ENCODE measurements at regions not wholly inside any gene's neighbourhood (a gene's known extent, or its start where the extent isn't known, plus 50 kb on each side); places are given as distances from the start of the nearest gene placed in this dataset.

GRCh38 chr2:143957321-143957720 lies 562.6 kb downstream of the ZEB2 start (continued):
- no peak for TF ChIP-seq ZHX1 (conservative IDR thresholded peaks at IDR 0.05; ENCODE audit: low read length)
- TF ChIP-seq JUN (IDR thresholded peaks at IDR 0.05; ENCODE audit: borderline replicate concordance, low read depth, low read length) = no peak
- no peak for TF ChIP-seq JUN (CRISPR knock-in tag; IDR thresholded peaks at IDR 0.05; ENCODE audit: borderline replicate concordance)
- no peak for TF ChIP-seq GABPA (tag; conservative IDR thresholded peaks at IDR 0.05; ENCODE audit: low read depth)
- TF ChIP-seq ZFP30 (CRISPR knock-in tag; IDR thresholded peaks at IDR 0.05; ENCODE audit: borderline replicate concordance) = no peak
- no peak for TF ChIP-seq CREB1 (IDR thresholded peaks at IDR 0.05)
- TF ChIP-seq CREB1 (CRISPR knock-in tag; IDR thresholded peaks at IDR 0.05) = no peak
- TF ChIP-seq PTBP1 (IDR thresholded peaks at IDR 0.05; ENCODE audit: low read depth, low read length) = no peak
- no peak for TF ChIP-seq RAD51 (IDR thresholded peaks at IDR 0.05; ENCODE audit: borderline replicate concordance, low read depth)
- no peak for TF ChIP-seq IFI16 (CRISPR knock-in tag; IDR thresholded peaks at IDR 0.05)
- no peak for TF ChIP-seq NR2C1 (IDR thresholded peaks at IDR 0.05)
- TF ChIP-seq NR2C1 (tag; IDR thresholded peaks at IDR 0.05) = no peak
- no peak for TF ChIP-seq ETV1 (tag; conservative IDR thresholded peaks at IDR 0.05; ENCODE audit: low read depth)
